ENCODE measurements at regions not wholly inside any gene's neighbourhood (a gene's known extent, or its start where the extent isn't known, plus 50 kb on each side); places are given as distances from the start of the nearest gene placed in this dataset.

DNA sequence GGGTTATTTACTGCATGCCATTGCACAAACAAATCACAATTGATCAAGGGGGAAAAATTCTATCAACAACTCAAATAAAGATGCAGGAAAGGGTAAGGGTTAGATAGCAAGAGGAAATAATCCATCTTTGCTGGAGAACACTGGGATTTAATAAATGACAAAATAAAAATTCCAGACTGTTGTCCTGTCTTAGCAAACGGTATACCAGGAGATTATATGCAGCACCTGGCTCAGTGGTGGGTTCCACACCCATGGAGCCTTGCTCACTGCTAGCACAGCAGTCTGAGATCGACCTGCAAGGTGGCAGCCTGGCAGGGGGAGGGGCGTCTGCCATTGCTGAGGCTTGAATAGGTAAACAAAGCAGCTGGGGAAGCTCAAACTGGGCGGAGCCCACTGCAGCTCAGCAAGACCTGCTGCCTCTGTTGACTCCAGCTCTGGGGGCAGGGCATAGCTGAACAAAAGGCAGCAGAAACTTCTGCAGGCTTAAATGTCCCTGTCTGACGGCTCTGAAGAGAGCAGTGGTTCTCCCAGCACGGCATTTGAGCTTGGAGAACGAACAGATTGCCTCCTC lies 296.5 kb upstream of the THSD7B start:
- ChIA-PET CTCF (no interaction called here), POLR2A (no interaction called here)
- H3K9me2 ChIP-seq = no peaks in the 10 kb centered on the region
- H4K20me1 ChIP-seq (ENCODE audit: insufficient read depth) = no peaks in the 10 kb centered on the region
- H3K9ac ChIP-seq = no peak overlapping the region
- no peaks in the 10 kb centered on the region for H3K9me3 ChIP-seq
- H3K27me3 ChIP-seq (ENCODE audit: insufficient read depth) = no peaks in the 10 kb centered on the region
- H3K79me2 ChIP-seq (ENCODE audit: insufficient read depth) = no peaks in the 10 kb centered on the region
- 3% methylated on average over 5 of the region's 7 CpGs for WGBS (ENCODE audit: low lambda C conversion rate)
- no peak overlapping the region for H3K27ac ChIP-seq (ENCODE audit: low read depth in 2 of 2, low read length in 1 of 2)
- no peak overlapping the region for H3K4me3 ChIP-seq (ENCODE audit: low read depth in 2 of 2, low read length in 1 of 2)
- TF ChIP-seq TCF12 (IDR thresholded peaks at IDR 0.05) (no peak), MEF2A (IDR thresholded peaks at IDR 0.05; ENCODE audit: borderline replicate concordance, low read depth) (no peak), FOSL2 (IDR thresholded peaks at IDR 0.05; ENCODE audit: borderline replicate concordance, low read depth) (no peak), FOXJ3 (CRISPR knock-in tag; IDR thresholded peaks at IDR 0.05) (no peak), FOXM1 (IDR thresholded peaks at IDR 0.05; ENCODE audit: low read depth) (no peak), RFX5 (IDR thresholded peaks at IDR 0.05; ENCODE audit: low read length) (no peak), NFIC (IDR thresholded peaks at IDR 0.05; ENCODE audit: borderline replicate concordance) (no peak), POLR2AphosphoS5 (IDR thresholded peaks at IDR 0.05; ENCODE audit: low read depth, low read length) (no peak), CHD2 (IDR thresholded peaks at IDR 0.05; ENCODE audit: low read length, partially characterized antibody) (no peak), GATA2 (CRISPR knock-in tag; IDR thresholded peaks at IDR 0.05) (no peak)
- TF ChIP-seq, protein P1, sequence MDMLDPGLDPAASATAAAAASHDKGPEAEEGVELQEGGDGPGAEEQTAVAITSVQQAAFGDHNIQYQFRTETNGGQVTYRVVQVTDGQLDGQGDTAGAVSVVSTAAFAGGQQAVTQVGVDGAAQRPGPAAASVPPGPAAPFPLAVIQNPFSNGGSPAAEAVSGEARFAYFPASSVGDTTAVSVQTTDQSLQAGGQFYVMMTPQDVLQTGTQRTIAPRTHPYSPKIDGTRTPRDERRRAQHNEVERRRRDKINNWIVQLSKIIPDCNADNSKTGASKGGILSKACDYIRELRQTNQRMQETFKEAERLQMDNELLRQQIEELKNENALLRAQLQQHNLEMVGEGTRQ (IDR thresholded peaks at IDR 0.05; ENCODE audit: borderline replicate concordance, low read depth, low read length) = no peak
- TF ChIP-seq, protein P2, sequence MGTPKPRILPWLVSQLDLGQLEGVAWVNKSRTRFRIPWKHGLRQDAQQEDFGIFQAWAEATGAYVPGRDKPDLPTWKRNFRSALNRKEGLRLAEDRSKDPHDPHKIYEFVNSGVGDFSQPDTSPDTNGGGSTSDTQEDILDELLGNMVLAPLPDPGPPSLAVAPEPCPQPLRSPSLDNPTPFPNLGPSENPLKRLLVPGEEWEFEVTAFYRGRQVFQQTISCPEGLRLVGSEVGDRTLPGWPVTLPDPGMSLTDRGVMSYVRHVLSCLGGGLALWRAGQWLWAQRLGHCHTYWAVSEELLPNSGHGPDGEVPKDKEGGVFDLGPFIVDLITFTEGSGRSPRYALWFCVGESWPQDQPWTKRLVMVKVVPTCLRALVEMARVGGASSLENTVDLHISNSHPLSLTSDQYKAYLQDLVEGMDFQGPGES (IDR thresholded peaks at IDR 0.05; ENCODE audit: low read depth, low read length) = no peak
- TF ChIP-seq, protein P3, sequence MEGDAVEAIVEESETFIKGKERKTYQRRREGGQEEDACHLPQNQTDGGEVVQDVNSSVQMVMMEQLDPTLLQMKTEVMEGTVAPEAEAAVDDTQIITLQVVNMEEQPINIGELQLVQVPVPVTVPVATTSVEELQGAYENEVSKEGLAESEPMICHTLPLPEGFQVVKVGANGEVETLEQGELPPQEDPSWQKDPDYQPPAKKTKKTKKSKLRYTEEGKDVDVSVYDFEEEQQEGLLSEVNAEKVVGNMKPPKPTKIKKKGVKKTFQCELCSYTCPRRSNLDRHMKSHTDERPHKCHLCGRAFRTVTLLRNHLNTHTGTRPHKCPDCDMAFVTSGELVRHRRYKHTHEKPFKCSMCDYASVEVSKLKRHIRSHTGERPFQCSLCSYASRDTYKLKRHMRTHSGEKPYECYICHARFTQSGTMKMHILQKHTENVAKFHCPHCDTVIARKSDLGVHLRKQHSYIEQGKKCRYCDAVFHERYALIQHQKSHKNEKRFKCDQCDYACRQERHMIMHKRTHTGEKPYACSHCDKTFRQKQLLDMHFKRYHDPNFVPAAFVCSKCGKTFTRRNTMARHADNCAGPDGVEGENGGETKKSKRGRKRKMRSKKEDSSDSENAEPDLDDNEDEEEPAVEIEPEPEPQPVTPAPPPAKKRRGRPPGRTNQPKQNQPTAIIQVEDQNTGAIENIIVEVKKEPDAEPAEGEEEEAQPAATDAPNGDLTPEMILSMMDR (IDR thresholded peaks at IDR 0.05) = no peak
- TF ChIP-seq, protein P4, sequence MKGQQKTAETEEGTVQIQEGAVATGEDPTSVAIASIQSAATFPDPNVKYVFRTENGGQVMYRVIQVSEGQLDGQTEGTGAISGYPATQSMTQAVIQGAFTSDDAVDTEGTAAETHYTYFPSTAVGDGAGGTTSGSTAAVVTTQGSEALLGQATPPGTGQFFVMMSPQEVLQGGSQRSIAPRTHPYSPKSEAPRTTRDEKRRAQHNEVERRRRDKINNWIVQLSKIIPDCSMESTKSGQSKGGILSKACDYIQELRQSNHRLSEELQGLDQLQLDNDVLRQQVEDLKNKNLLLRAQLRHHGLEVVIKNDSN (IDR thresholded peaks at IDR 0.05; ENCODE audit: borderline replicate concordance, low read depth) = no peak
- no peak overlapping the region for H3K4me2 ChIP-seq
- no peak for DNase-seq
- H3K4me1 ChIP-seq (ENCODE audit: control insufficient read depth in 1 of 2, insufficient read depth in 2 of 2, low read depth in 1 of 2, low read length in 1 of 2) = no peaks in the 10 kb centered on the region
- no peaks in the 10 kb centered on the region for H3F3A ChIP-seq (replicated peaks; ENCODE audit: insufficient read depth)
- no peaks in the 10 kb centered on the region for H3K36me3 ChIP-seq (replicated peaks in 1 of 2; ENCODE audit: control insufficient read depth in 1 of 2, insufficient read depth in 2 of 2, low read length in 1 of 2)
- no peak overlapping the region for H2AFZ ChIP-seq (ENCODE audit: low read depth)
